DND-41 (cell line): ENCODE measurements at regions not wholly inside any gene's neighbourhood (a gene's known extent, or its start where the extent isn't known, plus 50 kb on each side); places are given as distances from the start of the nearest gene placed in this dataset.

ENCODE experiments used
- ATAC-seq: fragments of 200-7000 bp; cut with Tn5 transposase; 3 replicates; pipeline ENCODE4 v1.9.1; 2021; ENCODE audit warnings: low read depth; ENCODE audit not compliant: insufficient read depth
- DNase-seq: peaks from one replicate; pipeline ENCODE4 v3.0.0-alpha.2; 2020
- H2AFZ ChIP-seq: 2 replicates; pipeline ENCODE4 v1.6.0; 2012; ENCODE audit warnings: low read depth, low read length
- H3K27ac ChIP-seq: 2 replicates; pipeline ENCODE4 v1.5.1; 2012; ENCODE audit warnings: low read length, inconsistent platforms
- H3K27me3 ChIP-seq: fragments of 200-600 bp; sonication (generic); 2 replicates; pipeline ENCODE4 v1.6.0; 2012; ENCODE audit warnings: low read length, mild to moderate bottlenecking, inconsistent platforms; ENCODE audit not compliant: insufficient read depth, poor library complexity
- H3K36me3 ChIP-seq: 2 replicates; pipeline ENCODE4 v1.5.1; 2012; ENCODE audit warnings: low read length, inconsistent platforms; ENCODE audit not compliant: insufficient read depth
- H3K4me1 ChIP-seq: 2 replicates; pipeline ENCODE4 v1.5.1; 2012; ENCODE audit warnings: mild to moderate bottlenecking, low read length; ENCODE audit not compliant: insufficient read depth
- H3K4me2 ChIP-seq: 2 replicates; pipeline ENCODE4 v1.6.0; 2012; ENCODE audit warnings: mild to moderate bottlenecking, moderate library complexity, low read length, inconsistent platforms; ENCODE audit not compliant: insufficient read depth
- H3K4me3 ChIP-seq, 2 experiments: fragments of 200-600 bp in 1 of 2; shearing (Covaris generic) in 1 of 2; 2 replicates each; pipeline ENCODE4 v1.5.1; 2012 to 2016; ENCODE audit warnings: inconsistent platforms in 2 of 2, low read length in 2 of 2, mild to moderate bottlenecking in 2 of 2, low read depth in 1 of 2, moderate library complexity in 1 of 2
- H3K79me2 ChIP-seq: 2 replicates; pipeline ENCODE4 v1.6.0; 2012; ENCODE audit warnings: low read length, inconsistent platforms; ENCODE audit not compliant: insufficient read depth
- H3K9ac ChIP-seq: 2 replicates; pipeline ENCODE4 v1.6.0; 2012; ENCODE audit warnings: low read depth, mild to moderate bottlenecking, inconsistent platforms, low read length, moderate library complexity
- H3K9me3 ChIP-seq: 2 replicates; pipeline ENCODE4 v1.5.1; 2012; ENCODE audit warnings: low read length, moderate library complexity, mild to moderate bottlenecking, inconsistent platforms; ENCODE audit not compliant: insufficient read depth, severe bottlenecking
- H4K20me1 ChIP-seq: 2 replicates; pipeline ENCODE4 v1.6.0; 2012; ENCODE audit warnings: low read length; ENCODE audit not compliant: insufficient read depth
- EZH2 ChIP-seq: IDR thresholded peaks from 3 replicates; pipeline ENCODE4 v1.6.1; 2012; ENCODE audit warnings: borderline replicate concordance, low read depth, mild to moderate bottlenecking, moderate library complexity, low read length, inconsistent platforms; ENCODE audit not compliant: severe bottlenecking
- TF ChIP-seq, protein P1 (sequence below): IDR thresholded peaks from 2 replicates; pipeline ENCODE4 v1.5.1; 2012; ENCODE audit warnings: borderline replicate concordance, low read length, moderate library complexity, mild to moderate bottlenecking; ENCODE audit not compliant: poor library complexity, severe bottlenecking; ENCODE audit errors: extremely low read depth

DNA sequence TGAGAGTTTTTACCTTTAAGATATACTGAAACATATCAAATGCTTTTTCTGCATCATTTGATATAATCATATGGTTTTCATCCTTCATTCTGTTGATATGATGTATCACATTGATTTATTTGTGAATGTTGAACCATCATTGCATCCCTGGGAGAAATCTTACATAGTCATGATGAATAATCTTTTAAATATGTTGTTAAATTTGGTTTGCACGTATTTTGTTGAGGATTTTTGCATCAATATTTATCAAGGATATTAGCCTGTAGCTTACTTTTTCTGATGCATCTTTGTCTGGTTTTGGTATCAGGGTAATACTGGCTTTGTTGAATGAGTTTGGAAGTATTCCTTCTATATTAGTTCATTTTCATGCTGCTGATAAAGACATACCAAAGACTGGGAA, 541.4 kb downstream of the TLL1 start:
- Histone ChIP-seq H3K4me3 (no peak overlapping the region), H3K9ac (no peak overlapping the region), H2AFZ (no peak overlapping the region), H3K79me2 (no peaks in the 10 kb centered on the region), H3K27me3 (no peaks in the 10 kb centered on the region), H3K4me2 (no peak overlapping the region), H3K4me1 (no peaks in the 10 kb centered on the region), H3K36me3 (no peaks in the 10 kb centered on the region), H3K27ac (no peak overlapping the region), H4K20me1 (no peaks in the 10 kb centered on the region), H3K9me3 (no peaks in the 10 kb centered on the region)
- TF ChIP-seq EZH2: no peak
- TF ChIP-seq, protein P1, sequence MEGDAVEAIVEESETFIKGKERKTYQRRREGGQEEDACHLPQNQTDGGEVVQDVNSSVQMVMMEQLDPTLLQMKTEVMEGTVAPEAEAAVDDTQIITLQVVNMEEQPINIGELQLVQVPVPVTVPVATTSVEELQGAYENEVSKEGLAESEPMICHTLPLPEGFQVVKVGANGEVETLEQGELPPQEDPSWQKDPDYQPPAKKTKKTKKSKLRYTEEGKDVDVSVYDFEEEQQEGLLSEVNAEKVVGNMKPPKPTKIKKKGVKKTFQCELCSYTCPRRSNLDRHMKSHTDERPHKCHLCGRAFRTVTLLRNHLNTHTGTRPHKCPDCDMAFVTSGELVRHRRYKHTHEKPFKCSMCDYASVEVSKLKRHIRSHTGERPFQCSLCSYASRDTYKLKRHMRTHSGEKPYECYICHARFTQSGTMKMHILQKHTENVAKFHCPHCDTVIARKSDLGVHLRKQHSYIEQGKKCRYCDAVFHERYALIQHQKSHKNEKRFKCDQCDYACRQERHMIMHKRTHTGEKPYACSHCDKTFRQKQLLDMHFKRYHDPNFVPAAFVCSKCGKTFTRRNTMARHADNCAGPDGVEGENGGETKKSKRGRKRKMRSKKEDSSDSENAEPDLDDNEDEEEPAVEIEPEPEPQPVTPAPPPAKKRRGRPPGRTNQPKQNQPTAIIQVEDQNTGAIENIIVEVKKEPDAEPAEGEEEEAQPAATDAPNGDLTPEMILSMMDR: no peak
- no peak for DNase-seq
- no peak for ATAC-seq

DNA sequence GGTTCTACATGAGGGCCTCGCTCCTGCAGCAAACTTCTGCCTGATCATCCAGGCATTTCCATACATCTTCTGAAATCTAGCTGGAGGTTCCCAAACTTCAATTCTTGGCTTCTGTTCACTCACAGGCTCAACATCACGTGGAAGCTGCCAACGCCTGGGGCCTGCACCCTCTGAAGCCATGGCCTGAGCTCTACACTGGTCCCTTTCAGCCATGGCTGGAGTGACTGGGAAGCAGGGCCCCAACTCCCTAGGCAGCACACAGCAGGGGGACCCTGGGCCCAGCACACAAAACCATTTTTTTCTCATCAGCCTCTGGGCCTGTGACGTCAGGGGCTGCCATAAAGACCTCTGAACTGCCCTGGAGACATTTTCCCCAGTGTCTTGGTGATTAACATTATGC, 542.7 kb downstream of the TLL1 start:
- H3K27me3 ChIP-seq: no peaks in the 10 kb centered on the region
- no peaks in the 10 kb centered on the region for H4K20me1 ChIP-seq
- no peak overlapping the region for H3K4me3 ChIP-seq
- H3K4me2 ChIP-seq: no peak overlapping the region
- H3K79me2 ChIP-seq: no peaks in the 10 kb centered on the region
- H3K9me3 ChIP-seq: no peaks in the 10 kb centered on the region
- H3K27ac ChIP-seq: no peak overlapping the region
- no peaks in the 10 kb centered on the region for H3K36me3 ChIP-seq
- no peak overlapping the region for H3K9ac ChIP-seq
- no peak for DNase-seq
- no peak for ATAC-seq
- TF ChIP-seq, protein P1: no peak
- no peak for TF ChIP-seq EZH2
- H3K4me1 ChIP-seq: no peaks in the 10 kb centered on the region
- H2AFZ ChIP-seq: no peak overlapping the region

DNA sequence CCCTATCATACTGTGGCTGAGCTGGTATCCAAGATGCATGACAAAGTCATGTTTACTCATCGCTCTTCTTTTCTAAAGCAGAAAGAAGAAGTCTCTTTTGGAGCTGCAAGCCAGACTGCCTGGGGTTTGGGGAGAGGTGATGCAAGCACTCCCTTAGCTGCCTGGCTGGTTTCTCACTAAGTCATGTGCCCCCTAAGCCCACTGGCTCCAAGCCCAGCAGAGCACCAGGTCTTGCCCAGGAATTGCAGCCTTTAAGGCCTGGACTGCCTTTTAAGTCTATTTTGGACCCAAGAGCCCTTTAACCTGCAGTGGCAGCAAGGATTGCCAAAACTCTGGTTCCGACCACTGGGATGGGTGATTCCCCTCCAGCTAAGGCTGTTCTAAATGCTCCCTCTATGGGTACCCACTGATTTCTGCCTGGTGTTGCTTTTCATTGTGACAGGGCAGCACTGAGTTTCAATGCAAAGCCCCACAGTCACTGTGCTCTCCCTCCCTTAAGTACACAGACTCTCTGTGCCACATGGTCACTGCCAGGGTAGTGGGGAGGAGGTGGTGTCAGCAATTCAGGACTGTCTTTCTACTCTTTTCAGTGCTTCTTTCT, 548.6 kb downstream of the TLL1 start:
- no peaks in the 10 kb centered on the region for H3K4me1 ChIP-seq
- no peaks in the 10 kb centered on the region for H3K79me2 ChIP-seq
- H3K4me3 ChIP-seq: no peak overlapping the region
- H3K27ac ChIP-seq: no peak overlapping the region
- ATAC-seq (no peak), DNase-seq (no peak)
- no peaks in the 10 kb centered on the region for H3K9me3 ChIP-seq
- H3K27me3 ChIP-seq: no peaks in the 10 kb centered on the region
- H3K9ac ChIP-seq: no peak overlapping the region
- no peaks in the 10 kb centered on the region for H4K20me1 ChIP-seq
- TF ChIP-seq, protein P1: no peak
- no peak for TF ChIP-seq EZH2
- no peaks in the 10 kb centered on the region for H3K36me3 ChIP-seq
- H2AFZ ChIP-seq: no peak overlapping the region
- H3K4me2 ChIP-seq: no peak overlapping the region

DNA sequence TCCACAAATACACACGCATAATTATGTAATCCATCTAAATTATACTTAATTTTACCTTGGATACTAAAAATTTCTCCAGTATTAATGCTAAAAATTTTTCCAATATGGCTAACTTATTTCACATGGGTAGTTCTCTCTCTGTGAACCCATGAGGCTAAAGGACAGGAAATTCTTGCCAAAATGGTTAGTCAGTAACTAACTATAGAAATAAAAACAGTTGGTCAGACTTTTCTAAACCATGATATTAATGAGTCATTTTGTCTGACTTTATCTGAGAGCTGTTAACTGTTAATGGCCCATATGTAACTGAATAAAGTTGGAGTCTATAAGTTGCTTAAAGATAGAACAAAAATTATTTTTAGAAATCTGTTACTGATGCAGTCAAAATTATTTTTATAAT, 549.4 kb downstream of the TLL1 start:
- no peaks in the 10 kb centered on the region for H3K9me3 ChIP-seq
- no peaks in the 10 kb centered on the region for H3K27me3 ChIP-seq
- H3K27ac ChIP-seq: no peak overlapping the region
- no peaks in the 10 kb centered on the region for H4K20me1 ChIP-seq
- no peak overlapping the region for H3K4me2 ChIP-seq
- DNase-seq (no peak), ATAC-seq (no peak)
- no peaks in the 10 kb centered on the region for H3K4me1 ChIP-seq
- H3K4me3 ChIP-seq: no peak overlapping the region
- H3K9ac ChIP-seq: no peak overlapping the region
- no peaks in the 10 kb centered on the region for H3K79me2 ChIP-seq
- TF ChIP-seq, protein P1: no peak
- TF ChIP-seq EZH2: no peak
- H3K36me3 ChIP-seq: no peaks in the 10 kb centered on the region
- no peak overlapping the region for H2AFZ ChIP-seq
